ENCODE measurements at regions not wholly inside any gene's neighbourhood (a gene's known extent, or its start where the extent isn't known, plus 50 kb on each side); places are given as distances from the start of the nearest gene placed in this dataset.

- TF ChIP-seq CTCF (IDR thresholded peaks at IDR 0.05; ENCODE audit: low read length) (no peak), EZH2 (IDR thresholded peaks at IDR 0.05; ENCODE audit: borderline replicate concordance, low read length) (no peak)
- no peaks in the 10 kb centered on the region for H3K9me2 ChIP-seq (ENCODE audit: low read depth, low read length)
- no peaks in the 10 kb centered on the region for H3K27me3 ChIP-seq (ENCODE audit: insufficient read depth, low read length)
- H3F3A ChIP-seq (ENCODE audit: insufficient read depth, low read length), result no peaks in the 10 kb centered on the region
- no peak overlapping the region for H3K27ac ChIP-seq (ENCODE audit: low read depth, low read length, poor library complexity, severe bottlenecking)
- H3K4me2 ChIP-seq (ENCODE audit: low read length), result no peak overlapping the region
- H3K9ac ChIP-seq (ENCODE audit: low read length), result no peak overlapping the region
- no peaks in the 10 kb centered on the region for H3K36me3 ChIP-seq (ENCODE audit: insufficient read depth, low read length)
- no peak overlapping the region for H2AFZ ChIP-seq (ENCODE audit: low read length)
- no peaks in the 10 kb centered on the region for H3K4me1 ChIP-seq (ENCODE audit: insufficient read depth, low read length, severe bottlenecking)
- no peaks in the 10 kb centered on the region for H4K20me1 ChIP-seq (ENCODE audit: insufficient read depth, low read length)
- no peaks in the 10 kb centered on the region for H3K9me3 ChIP-seq (ENCODE audit: low read length)
- H3K4me3 ChIP-seq (ENCODE audit: low read depth, low read length, poor library complexity, severe bottlenecking), result no peak overlapping the region
- no peaks in the 10 kb centered on the region for H3K79me2 ChIP-seq (ENCODE audit: insufficient read depth, low read length)
Observed at GRCh38 chr16:76681296-76681695, 404.1 kb downstream of the CNTNAP4 start.

GRCh38 chr16:76683051-76683450 lies 405.9 kb downstream of the CNTNAP4 start:
- H3K9me2 ChIP-seq (ENCODE audit: low read depth, low read length), result no peaks in the 10 kb centered on the region
- H3K36me3 ChIP-seq (ENCODE audit: insufficient read depth, low read length), result no peaks in the 10 kb centered on the region
- no peak overlapping the region for H3K4me2 ChIP-seq (ENCODE audit: low read length)
- H3K4me3 ChIP-seq (ENCODE audit: low read depth, low read length, poor library complexity, severe bottlenecking), result no peak overlapping the region
- H3K79me2 ChIP-seq (ENCODE audit: insufficient read depth, low read length), result no peaks in the 10 kb centered on the region
- no peak overlapping the region for H3K9ac ChIP-seq (ENCODE audit: low read length)
- H4K20me1 ChIP-seq (ENCODE audit: insufficient read depth, low read length), result no peaks in the 10 kb centered on the region
- H3K4me1 ChIP-seq (ENCODE audit: insufficient read depth, low read length, severe bottlenecking), result no peaks in the 10 kb centered on the region
- H3K27me3 ChIP-seq (ENCODE audit: insufficient read depth, low read length), result no peaks in the 10 kb centered on the region
- H2AFZ ChIP-seq (ENCODE audit: low read length), result no peak overlapping the region
- H3K27ac ChIP-seq (ENCODE audit: low read depth, low read length, poor library complexity, severe bottlenecking), result no peak overlapping the region
- TF ChIP-seq EZH2 (IDR thresholded peaks at IDR 0.05; ENCODE audit: borderline replicate concordance, low read length) (no peak), CTCF (IDR thresholded peaks at IDR 0.05; ENCODE audit: low read length) (no peak)
- no peaks in the 10 kb centered on the region for H3K9me3 ChIP-seq (ENCODE audit: low read length)
- no peaks in the 10 kb centered on the region for H3F3A ChIP-seq (ENCODE audit: insufficient read depth, low read length)

- H4K20me1 ChIP-seq (ENCODE audit: insufficient read depth, low read length), result no peaks in the 10 kb centered on the region
- no peaks in the 10 kb centered on the region for H3K79me2 ChIP-seq (ENCODE audit: insufficient read depth, low read length)
- H3K27ac ChIP-seq (ENCODE audit: low read depth, low read length, poor library complexity, severe bottlenecking), result no peak overlapping the region
- no peak overlapping the region for H3K4me3 ChIP-seq (ENCODE audit: low read depth, low read length, poor library complexity, severe bottlenecking)
- no peak overlapping the region for H3K4me2 ChIP-seq (ENCODE audit: low read length)
- no peaks in the 10 kb centered on the region for H3K4me1 ChIP-seq (ENCODE audit: insufficient read depth, low read length, severe bottlenecking)
- H3K9ac ChIP-seq (ENCODE audit: low read length), result no peak overlapping the region
- no peaks in the 10 kb centered on the region for H3F3A ChIP-seq (ENCODE audit: insufficient read depth, low read length)
- TF ChIP-seq EZH2 (IDR thresholded peaks at IDR 0.05; ENCODE audit: borderline replicate concordance, low read length) (no peak), CTCF (IDR thresholded peaks at IDR 0.05; ENCODE audit: low read length) (no peak)
- H3K27me3 ChIP-seq (ENCODE audit: insufficient read depth, low read length), result no peaks in the 10 kb centered on the region
- no peaks in the 10 kb centered on the region for H3K9me2 ChIP-seq (ENCODE audit: low read depth, low read length)
- no peak overlapping the region for H2AFZ ChIP-seq (ENCODE audit: low read length)
- H3K36me3 ChIP-seq (ENCODE audit: insufficient read depth, low read length), result no peaks in the 10 kb centered on the region
- no peaks in the 10 kb centered on the region for H3K9me3 ChIP-seq (ENCODE audit: low read length)
Observed at GRCh38 chr16:76696876-76697275, 419.7 kb downstream of the CNTNAP4 start.

All from OCI-LY1 (cell line).